ENCODE measurements at regions not wholly inside any gene's neighbourhood (a gene's known extent, or its start where the extent isn't known, plus 50 kb on each side); places are given as distances from the start of the nearest gene placed in this dataset.

- TF ChIP-seq ZMAT5 (CRISPR knock-in tag; IDR thresholded peaks at IDR 0.05; ENCODE audit: borderline replicate concordance, low read depth) = no peak
- TF ChIP-seq, protein P1, sequence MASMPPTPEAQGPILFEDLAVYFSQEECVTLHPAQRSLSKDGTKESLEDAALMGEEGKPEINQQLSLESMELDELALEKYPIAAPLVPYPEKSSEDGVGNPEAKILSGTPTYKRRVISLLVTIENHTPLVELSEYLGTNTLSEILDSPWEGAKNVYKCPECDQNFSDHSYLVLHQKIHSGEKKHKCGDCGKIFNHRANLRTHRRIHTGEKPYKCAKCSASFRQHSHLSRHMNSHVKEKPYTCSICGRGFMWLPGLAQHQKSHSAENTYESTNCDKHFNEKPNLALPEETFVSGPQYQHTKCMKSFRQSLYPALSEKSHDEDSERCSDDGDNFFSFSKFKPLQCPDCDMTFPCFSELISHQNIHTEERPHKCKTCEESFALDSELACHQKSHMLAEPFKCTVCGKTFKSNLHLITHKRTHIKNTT (CRISPR knock-in tag; IDR thresholded peaks at IDR 0.05) = no peak
- TF ChIP-seq ZNF251 (CRISPR knock-in tag; IDR thresholded peaks at IDR 0.05) = no peak
- TF ChIP-seq KDM6A (CRISPR knock-in tag; IDR thresholded peaks at IDR 0.05; ENCODE audit: low read depth) = no peak
- TF ChIP-seq, protein P2, sequence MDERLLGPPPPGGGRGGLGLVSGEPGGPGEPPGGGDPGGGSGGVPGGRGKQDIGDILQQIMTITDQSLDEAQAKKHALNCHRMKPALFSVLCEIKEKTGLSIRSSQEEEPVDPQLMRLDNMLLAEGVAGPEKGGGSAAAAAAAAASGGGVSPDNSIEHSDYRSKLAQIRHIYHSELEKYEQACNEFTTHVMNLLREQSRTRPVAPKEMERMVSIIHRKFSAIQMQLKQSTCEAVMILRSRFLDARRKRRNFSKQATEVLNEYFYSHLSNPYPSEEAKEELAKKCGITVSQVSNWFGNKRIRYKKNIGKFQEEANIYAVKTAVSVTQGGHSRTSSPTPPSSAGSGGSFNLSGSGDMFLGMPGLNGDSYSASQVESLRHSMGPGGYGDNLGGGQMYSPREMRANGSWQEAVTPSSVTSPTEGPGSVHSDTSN (CRISPR knock-in tag; IDR thresholded peaks at IDR 0.05) = no peak
- no peak for TF ChIP-seq KLF11 (CRISPR knock-in tag; IDR thresholded peaks at IDR 0.05)
- no peak for TF ChIP-seq ZFYVE20 (CRISPR knock-in tag; IDR thresholded peaks at IDR 0.05; ENCODE audit: borderline replicate concordance, low read depth)
- TF ChIP-seq ZC3H4 (CRISPR knock-in tag; IDR thresholded peaks at IDR 0.05; ENCODE audit: borderline replicate concordance) = no peak
- no peak for TF ChIP-seq MEIS2 (CRISPR knock-in tag; IDR thresholded peaks at IDR 0.05)
Measured at GRCh38 chr4:53682196-53682595, 90.9 kb upstream of the LNX1 start (continued).

GRCh38 chr4:53680598-53680997 lies 89.3 kb upstream of the LNX1 start:
- H4K20me1 ChIP-seq (ENCODE audit: insufficient read depth, low read length) = no peaks in the 10 kb centered on the region
- H3K27ac ChIP-seq (ENCODE audit: extremely low read length, insufficient read depth, low read length) = no peak overlapping the region
- no peak overlapping the region for H2AFZ ChIP-seq (ENCODE audit: low read length)
- CTCF ChIA-PET (ENCODE audit: low intra/inter-chr PET ratio, low total read pairs) = no interaction called here
- intact Hi-C loops (cut with micrococcal nuclease; ENCODE audit: unreplicated experiment) = no loop called here
- in situ Hi-C loops (cut with HindIII; ENCODE audit: extremely low pct_ligation_motif_present, low pct_unique_long_range_greater_than_20kb) = no loop called here
- WGBS (ENCODE audit: low lambda C conversion rate) = 0% methylated on average over 1 of the region's 1 CpG
- FAIRE-seq = no peak
- no peaks in the 10 kb centered on the region for H3K27me3 ChIP-seq (ENCODE audit: control insufficient read depth in 1 of 2, insufficient read depth in 2 of 2, low read length in 2 of 2)
- POLR2A ChIA-PET = no interaction called here
- BruUV-seq (replicated peaks) = no TSS peak
- no peak for ATAC-seq
- H3K9ac ChIP-seq (ENCODE audit: insufficient read depth, low read depth, low read length) = no peak overlapping the region
- H3K4me2 ChIP-seq (ENCODE audit: low read depth, low read length) = no peak overlapping the region
- no peaks in the 10 kb centered on the region for H3K79me2 ChIP-seq (ENCODE audit: insufficient read depth, low read length)
- H3K9me3 ChIP-seq (ENCODE audit: low read length) = no peaks in the 10 kb centered on the region
- DNase-seq (ENCODE audit: low spot score) = no peak
- no peaks in the 10 kb centered on the region for H3K36me3 ChIP-seq (replicated peaks in 1 of 2; ENCODE audit: control insufficient read depth in 1 of 2, insufficient read depth in 2 of 2, low read length in 2 of 2)
- no peaks in the 10 kb centered on the region for H3K4me1 ChIP-seq (ENCODE audit: insufficient read depth, low read length)
- no peak overlapping the region for H3K4me3 ChIP-seq (replicated peaks in 1 of 3; ENCODE audit: insufficient read depth in 1 of 3, low read depth in 2 of 3, low read length in 3 of 3)
- TF ChIP-seq ZNF230 (CRISPR knock-in tag; IDR thresholded peaks at IDR 0.05) = no peak
- no peak for TF ChIP-seq ETV6 (CRISPR knock-in tag; conservative IDR thresholded peaks at IDR 0.05)
- TF ChIP-seq ZMYM2 (CRISPR knock-in tag; IDR thresholded peaks at IDR 0.05) = no peak
- TF ChIP-seq HNRNPLL (IDR thresholded peaks at IDR 0.05; ENCODE audit: low read depth, low read length, poor library complexity, severe bottlenecking) = no peak
- TF ChIP-seq THAP11 (CRISPR knock-in tag; IDR thresholded peaks at IDR 0.05) = no peak
- no peak for TF ChIP-seq CREBL2 (CRISPR knock-in tag; IDR thresholded peaks at IDR 0.05; ENCODE audit: borderline replicate concordance)
- TF ChIP-seq MXD4 (CRISPR knock-in tag; IDR thresholded peaks at IDR 0.05) = no peak
- TF ChIP-seq LBX2 (CRISPR knock-in tag; IDR thresholded peaks at IDR 0.05; ENCODE audit: borderline replicate concordance) = no peak
- no peak for TF ChIP-seq SAFB2 (CRISPR knock-in tag; IDR thresholded peaks at IDR 0.05; ENCODE audit: borderline replicate concordance, low read depth)
- no peak for TF ChIP-seq GRHL1 (CRISPR knock-in tag; conservative IDR thresholded peaks at IDR 0.05)
- no peak for TF ChIP-seq ZNF256 (CRISPR knock-in tag; conservative IDR thresholded peaks at IDR 0.05)
